Gastroesophageal sphincter (tissue), 4 donors: ENCODE measurements at regions not wholly inside any gene's neighbourhood (a gene's known extent, or its start where the extent isn't known, plus 50 kb on each side); places are given as distances from the start of the nearest gene placed in this dataset.

Experiments
- ATAC-seq: fragments of 150-250 bp; one replicate; pipeline ENCODE4 v1.9.1; 2016; ENCODE audit warnings: mild to moderate bottlenecking, moderate library complexity
- H3K27ac ChIP-seq, 4 donors: fragments of 200-600 bp; sonication (generic) in 3 of 4; 1 replicate in 3 of 4; 2 replicates in 1 of 4; pipeline ENCODE4 v1.5.1; 2016 to 2019
- H3K27me3 ChIP-seq: fragments of 200-600 bp; sonication (generic); one replicate; pipeline ENCODE4 v1.5.1; 2019
- H3K36me3 ChIP-seq, 2 donors: fragments of 200-600 bp; sonication (generic); one replicate each; pipeline ENCODE4 v1.5.1; 2019; ENCODE audit warnings: control low read depth in 1 of 2
- H3K4me1 ChIP-seq, 3 donors: fragments of 200-600 bp; sonication (generic); 1 replicate in 2 of 3; 2 replicates in 1 of 3; pipeline ENCODE4 v1.5.1; 2016 to 2019; ENCODE audit warnings: control low read depth in 2 of 3
- H3K4me3 ChIP-seq, 2 donors: fragments of 200-600 bp; sonication (generic); one replicate each; pipeline ENCODE4 v1.5.1; 2019; ENCODE audit warnings: mild to moderate bottlenecking in 1 of 2, moderate library complexity in 1 of 2
- H3K9me3 ChIP-seq, 3 donors: fragments of 200-600 bp; sonication (generic); one replicate each; pipeline ENCODE4 v1.5.1; 2017 to 2019; ENCODE audit warnings: control low read depth in 2 of 3
- CTCF ChIP-seq, 4 experiments: fragments of 200-600 bp in 2 of 4; fragments of 450-650 bp in 2 of 4; sonication (generic) in 1 of 4; IDR thresholded peaks; one replicate each; pipeline ENCODE4 v1.5.1; 2017 to 2019; ENCODE audit warnings: antibody characterized with exemption in 4 of 4, mild to moderate bottlenecking in 2 of 4, moderate library complexity in 2 of 4
- EP300 ChIP-seq: sonication (generic); formaldehyde crosslinking; IDR thresholded peaks from one replicate; pipeline ENCODE4 v1.6.1; 2017; ENCODE audit warnings: antibody characterized with exemption, mild to moderate bottlenecking
- POLR2A ChIP-seq, 2 donors: fragments of 450-650 bp; IDR thresholded peaks; one replicate each; pipeline ENCODE4 v1.6.1; 2017; ENCODE audit warnings: antibody characterized with exemption in 2 of 2, mild to moderate bottlenecking in 2 of 2, moderate library complexity in 1 of 2
- POLR2AphosphoS5 ChIP-seq: sonication (generic); formaldehyde crosslinking; IDR thresholded peaks from one replicate; pipeline ENCODE4 v1.6.1; 2017; ENCODE audit warnings: antibody characterized with exemption
- WGBS, 2 donors: methylation state at CpG; one replicate each; pipeline ENCODE4 v1.1.5; 2018; ENCODE audit warnings: low coverage in 1 of 2; 5-methylcytosine and 5-hydroxymethylcytosine counted together

- H3K27ac ChIP-seq, result no peak overlapping the region
- no peaks in the 10 kb centered on the region for H3K36me3 ChIP-seq
- 20 to 34% methylated on average over 12 to 20 of the region's 24 CpGs for WGBS, 2 donors
- H3K9me3 ChIP-seq, result no peaks in the 10 kb centered on the region
- H3K4me3 ChIP-seq, result no peak overlapping the region
- ATAC-seq, result peak; percentile 77
- TF ChIP-seq EP300 (no peak), CTCF (IDR thresholded peaks at IDR 0.05) (peak in 3 of 4 experiments; percentile 78 to 92 (median 85))
- no peaks in the 10 kb centered on the region for H3K27me3 ChIP-seq
- peaks cover 0 to 9% (median 0%) of the 10 kb centered on the region in 3 donors for H3K4me1 ChIP-seq
Measured at GRCh38 chr16:85245307-85246172, 133.3 kb upstream of the CIBAR2 start.

DNA sequence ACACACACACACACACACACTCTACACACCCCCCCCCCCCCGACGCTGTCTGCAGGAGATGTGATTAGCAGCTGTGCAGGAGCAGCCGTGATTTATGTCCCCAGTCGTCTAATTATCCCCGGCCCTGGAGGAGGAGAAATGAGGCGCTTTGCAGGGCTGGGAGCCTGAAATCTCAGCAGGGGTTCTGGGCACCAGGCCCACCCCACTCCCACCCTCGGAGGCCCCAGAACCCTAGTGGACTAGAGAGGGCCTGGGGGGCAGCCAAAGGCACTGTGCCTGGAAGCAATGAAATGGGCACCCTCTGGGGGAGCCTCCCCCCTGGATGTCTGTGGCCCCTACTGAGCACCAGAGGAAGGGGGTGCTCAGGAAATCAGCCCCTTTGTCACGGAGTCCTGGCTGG is 134.2 kb upstream of the CIBAR2 start:
- H3K27me3 ChIP-seq, result no peaks in the 10 kb centered on the region
- WGBS, 2 donors, result 40% methylated on average over 1 of the region's 8 CpGs; no CpG with 5 or more reads in 1 of the 2 donors
- H3K36me3 ChIP-seq, result no peaks in the 10 kb centered on the region
- TF ChIP-seq EP300 (no peak), POLR2AphosphoS5 (no peak)
- H3K4me1 ChIP-seq, result peaks cover 0 to 9% (median 0%) of the 10 kb centered on the region in 3 donors
- no peaks in the 10 kb centered on the region for H3K9me3 ChIP-seq
- H3K27ac ChIP-seq, result no peak overlapping the region
- no peak for ATAC-seq
- no peak overlapping the region for H3K4me3 ChIP-seq

- Histone ChIP-seq H3K4me1 (peaks cover 0 to 9% (median 0%) of the 10 kb centered on the region in 3 donors), H3K27ac (no peak overlapping the region), H3K9me3 (no peaks in the 10 kb centered on the region), H3K36me3 (no peaks in the 10 kb centered on the region), H3K4me3 (no peak overlapping the region), H3K27me3 (no peaks in the 10 kb centered on the region)
- no peak for ATAC-seq
- 73 to 83% methylated on average over 5 to 6 of the region's 8 CpGs for WGBS, 2 donors
- TF ChIP-seq EP300, result no peak
- no peak for TF ChIP-seq POLR2AphosphoS5
- TF ChIP-seq CTCF (IDR thresholded peaks at IDR 0.05), result no peak
- TF ChIP-seq POLR2A (IDR thresholded peaks at IDR 0.05), result no peak
Measured at GRCh38 chr16:85246973-85247372, 134.7 kb upstream of the CIBAR2 start.

GRCh38 chr16:85248342-85248741 is 136.1 kb upstream of the CIBAR2 start:
- ATAC-seq, result no peak
- no peak for TF ChIP-seq CTCF (IDR thresholded peaks at IDR 0.05)
- no peak for TF ChIP-seq POLR2A (IDR thresholded peaks at IDR 0.05)
- no peak for TF ChIP-seq EP300
- TF ChIP-seq POLR2AphosphoS5, result no peak
- H3K27me3 ChIP-seq, result no peaks in the 10 kb centered on the region
- 86 to 94% methylated on average over 3 to 5 of the region's 5 CpGs for WGBS, 2 donors
- no peaks in the 10 kb centered on the region for H3K36me3 ChIP-seq
- H3K9me3 ChIP-seq, result no peaks in the 10 kb centered on the region
- H3K4me1 ChIP-seq, result peaks cover 0 to 14% (median 0%) of the 10 kb centered on the region in 3 donors
- no peak overlapping the region for H3K4me3 ChIP-seq
- H3K27ac ChIP-seq, result no peak overlapping the region

DNA sequence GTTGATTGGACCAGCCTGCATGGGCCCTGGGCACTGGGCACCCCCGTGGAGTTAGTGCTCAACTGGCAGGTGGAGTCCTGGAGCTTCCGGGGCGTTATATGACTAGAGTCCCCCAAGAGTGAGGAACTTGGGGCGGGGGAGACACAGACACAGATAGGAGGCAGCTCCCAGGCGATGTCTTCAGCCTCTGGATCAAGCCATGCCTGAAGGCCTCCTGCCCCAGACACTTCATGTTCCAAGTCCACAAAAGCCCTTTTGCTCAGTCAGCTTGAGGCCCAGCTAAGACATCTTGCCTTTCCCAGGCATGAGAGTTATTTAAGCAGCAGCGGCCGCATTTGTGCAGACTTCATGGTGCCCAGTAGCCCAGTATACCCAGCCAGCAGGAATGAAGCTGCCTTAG is 136.6 kb upstream of the CIBAR2 start:
- peaks cover 0 to 17% (median 0%) of the 10 kb centered on the region in 3 donors for H3K4me1 ChIP-seq
- H3K36me3 ChIP-seq, result no peaks in the 10 kb centered on the region
- H3K27me3 ChIP-seq, result no peaks in the 10 kb centered on the region
- no peak for ATAC-seq
- no peak overlapping the region for H3K27ac ChIP-seq
- TF ChIP-seq POLR2A (IDR thresholded peaks at IDR 0.05), result no peak
- no peak for TF ChIP-seq CTCF (IDR thresholded peaks at IDR 0.05)
- TF ChIP-seq POLR2AphosphoS5, result no peak
- no peak for TF ChIP-seq EP300
- no peaks in the 10 kb centered on the region for H3K9me3 ChIP-seq
- no CpG with 5 or more reads among the region's 7 CpGs for whole genome bisulfite sequencing, 2 donors
- H3K4me3 ChIP-seq, result no peak overlapping the region
